GM21381 (cell line): ENCODE measurements at regions not wholly inside any gene's neighbourhood (a gene's known extent, or its start where the extent isn't known, plus 50 kb on each side); places are given as distances from the start of the nearest gene placed in this dataset.

Experiments used
- ATAC-seq: cut with Tn5 transposase; IDR thresholded peaks from one replicate; pipeline ENCODE4 v1.9.1; 2021; ENCODE audit warnings: mild to moderate bottlenecking, moderate library complexity; ENCODE audit not compliant: unreplicated experiment

DNA sequence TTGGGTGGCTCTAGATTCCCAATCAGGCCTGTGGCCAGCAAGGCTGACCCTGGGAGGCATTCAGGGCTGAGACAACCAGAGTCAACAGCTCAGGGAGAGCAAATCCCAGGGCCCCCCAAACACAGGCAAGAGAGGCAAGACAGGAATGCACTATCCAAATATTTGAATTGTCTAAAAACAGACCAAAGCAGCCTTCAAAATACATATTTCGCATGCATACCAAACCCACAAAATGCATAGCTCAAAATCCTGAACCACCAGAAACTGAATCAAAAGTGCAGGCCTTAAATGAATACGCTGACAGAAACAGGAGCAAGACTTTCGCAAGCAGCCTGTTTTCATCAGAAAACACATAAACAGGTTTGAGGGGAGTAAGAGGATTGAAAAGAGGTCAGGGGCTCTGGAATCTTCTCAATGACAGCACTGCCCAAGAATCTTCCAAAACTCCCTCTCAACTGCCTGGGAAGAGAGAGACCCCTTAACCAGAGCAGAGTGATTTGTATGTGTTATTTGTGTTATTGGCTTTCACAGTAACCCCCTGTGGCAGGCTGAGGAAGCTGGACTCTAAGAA, 213.6 kb upstream of the CDH5 start:
- no peak for ATAC-seq

DNA sequence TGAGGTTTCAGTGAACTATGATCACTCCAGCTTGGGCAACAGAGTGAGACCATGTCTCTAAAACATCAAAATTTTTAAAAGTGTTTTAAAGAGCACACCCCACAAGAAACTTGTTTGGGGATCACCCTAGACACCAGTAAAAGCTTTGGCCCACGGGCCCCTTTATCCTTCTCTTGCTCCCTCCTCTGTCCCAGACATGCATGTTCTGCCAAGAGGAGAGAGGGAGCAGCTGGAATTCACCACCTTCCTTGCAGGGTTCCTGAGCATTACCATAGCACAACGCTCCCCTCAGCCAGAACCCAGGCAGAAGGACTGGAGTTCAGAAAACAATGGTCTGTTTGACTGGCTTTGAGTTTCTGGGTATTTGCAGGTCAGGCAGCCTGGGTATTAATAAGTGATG, 214.3 kb upstream of the CDH5 start:
- ATAC-seq: no peak

DNA sequence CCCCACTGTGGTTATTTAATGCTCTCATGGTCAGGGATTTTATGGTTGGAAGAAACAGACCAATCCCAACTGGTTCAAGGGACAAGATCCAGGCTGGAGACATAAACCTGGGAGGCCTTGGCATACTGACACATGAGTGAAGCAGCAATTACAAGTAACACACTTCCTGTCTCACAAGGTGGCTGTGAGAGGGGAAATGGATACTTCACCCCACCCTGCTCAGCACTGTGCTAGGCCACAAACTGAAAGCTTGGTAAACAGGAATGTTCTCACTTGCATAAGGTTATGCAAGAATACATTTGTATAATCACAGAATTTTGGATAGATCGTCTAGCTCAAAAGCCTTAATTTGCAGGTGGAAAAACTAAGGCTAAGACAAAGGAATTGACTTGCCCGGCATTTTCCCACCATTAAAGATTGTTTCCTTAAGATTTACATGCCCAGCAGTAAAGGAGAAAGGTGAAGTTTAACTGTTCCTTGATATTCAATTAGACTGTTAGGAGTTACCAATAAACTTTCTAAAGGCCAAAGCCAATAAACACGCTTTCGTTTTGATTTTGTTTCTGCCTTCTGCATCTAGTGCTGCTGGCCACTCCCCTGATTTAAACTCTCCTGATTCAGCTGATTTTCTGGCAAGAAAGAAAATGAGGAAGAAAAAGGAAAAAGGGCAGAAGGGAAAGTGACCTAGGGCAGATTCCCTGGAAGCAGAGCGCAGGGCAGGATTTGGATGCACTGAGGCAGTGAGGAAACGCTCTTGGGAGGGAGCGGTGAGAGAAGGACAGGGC, 215.6 kb upstream of the CDH5 start:
- ATAC-seq: no peak

DNA sequence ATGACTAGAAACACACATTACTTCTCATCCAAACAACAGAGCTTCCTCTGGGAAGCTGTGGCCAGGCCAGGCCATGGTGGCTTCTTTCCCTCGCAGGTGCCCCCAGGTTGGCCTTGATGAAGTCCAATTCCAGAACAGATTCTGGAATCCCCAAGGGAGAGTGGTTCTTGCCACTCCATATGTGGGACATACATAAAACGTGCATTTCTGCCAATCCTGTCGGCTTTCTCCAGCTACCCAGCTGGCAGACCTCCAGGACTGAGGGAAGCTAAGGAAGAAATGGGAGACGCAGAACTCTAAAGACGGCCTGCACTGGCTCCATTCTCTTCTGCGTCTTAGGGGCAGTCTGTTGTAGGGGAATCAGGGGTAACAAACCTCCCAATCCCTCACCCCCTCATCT, 219.2 kb upstream of the CDH5 start:
- no peak for ATAC-seq

DNA sequence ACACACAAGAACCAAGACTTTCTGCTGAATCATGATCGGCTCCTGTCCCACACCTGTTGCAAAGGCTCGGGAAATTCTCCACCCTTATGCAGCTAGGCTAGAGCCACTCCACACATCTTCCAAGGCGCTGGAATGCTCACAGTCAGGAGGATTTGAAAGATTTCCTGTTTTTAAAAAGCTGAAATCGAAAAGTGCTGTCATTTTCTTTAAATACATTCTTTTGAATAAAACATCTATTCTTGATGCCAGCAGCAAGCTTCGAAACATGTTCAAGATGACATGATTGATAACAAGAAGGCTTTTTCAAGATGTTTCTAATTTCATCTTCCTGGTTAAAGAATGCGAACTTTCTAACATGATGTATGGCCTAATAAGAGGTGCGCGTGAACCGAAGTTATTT, 219.7 kb upstream of the CDH5 start:
- ATAC-seq: no peak

DNA sequence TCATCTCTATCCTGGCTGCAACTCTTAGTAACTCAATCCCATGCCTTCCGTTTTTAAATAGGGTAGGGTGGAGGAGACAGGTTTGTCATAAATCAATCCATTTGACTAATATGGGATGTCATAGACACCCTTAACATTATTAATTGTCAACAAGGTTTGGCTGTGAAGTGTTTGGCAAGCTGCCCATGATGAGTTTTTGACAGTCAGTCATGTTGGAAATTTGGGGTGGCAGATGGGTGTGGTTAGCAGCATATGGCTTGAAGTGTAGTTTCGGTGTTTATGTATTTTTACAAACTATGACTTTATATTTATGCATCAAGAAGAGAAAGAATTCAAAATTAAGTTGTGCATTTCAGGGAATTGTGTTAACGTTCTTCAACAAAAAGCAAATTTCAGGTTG, 221.8 kb upstream of the CDH5 start:
- ATAC-seq: no peak

DNA sequence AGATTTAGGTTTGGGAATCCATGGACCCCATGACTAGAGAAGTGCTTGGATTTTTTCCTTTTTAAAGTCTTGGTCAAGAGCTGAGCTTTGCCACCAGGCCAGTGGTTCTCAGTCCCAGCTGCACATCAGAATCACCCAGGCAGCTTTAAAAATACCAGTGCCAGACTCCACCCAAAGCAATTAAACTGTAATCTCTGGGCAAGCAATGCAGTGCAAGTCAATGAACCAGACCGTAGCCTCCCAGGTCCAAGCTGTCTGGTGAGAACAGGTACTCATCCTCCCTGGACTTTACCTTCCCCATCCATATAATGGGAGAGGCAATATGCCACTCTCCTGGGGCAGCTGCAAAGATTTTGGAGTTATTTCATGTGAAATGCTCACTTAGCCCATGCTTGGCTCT, 223.1 kb upstream of the CDH5 start:
- ATAC-seq: no peak

DNA sequence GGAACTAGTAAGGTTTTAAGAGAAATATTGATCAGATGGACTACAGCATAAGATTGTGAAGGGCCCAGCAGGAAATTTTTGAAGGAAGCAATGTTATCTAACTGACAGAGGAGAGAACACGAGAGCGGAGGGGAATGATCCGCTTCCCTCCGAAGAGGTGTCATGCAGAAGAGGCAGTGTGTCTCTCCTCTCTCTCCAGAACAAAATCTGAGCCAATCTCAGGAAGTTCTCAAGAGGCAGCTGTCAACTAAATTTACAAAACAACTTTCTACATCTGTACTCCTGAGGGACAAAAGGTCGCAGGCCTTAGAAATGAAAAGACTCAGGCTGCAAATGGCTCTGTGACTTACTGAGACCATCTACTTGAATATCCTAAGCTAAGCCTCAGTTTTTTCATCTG, 224.6 kb upstream of the CDH5 start:
- ATAC-seq: no peak

DNA sequence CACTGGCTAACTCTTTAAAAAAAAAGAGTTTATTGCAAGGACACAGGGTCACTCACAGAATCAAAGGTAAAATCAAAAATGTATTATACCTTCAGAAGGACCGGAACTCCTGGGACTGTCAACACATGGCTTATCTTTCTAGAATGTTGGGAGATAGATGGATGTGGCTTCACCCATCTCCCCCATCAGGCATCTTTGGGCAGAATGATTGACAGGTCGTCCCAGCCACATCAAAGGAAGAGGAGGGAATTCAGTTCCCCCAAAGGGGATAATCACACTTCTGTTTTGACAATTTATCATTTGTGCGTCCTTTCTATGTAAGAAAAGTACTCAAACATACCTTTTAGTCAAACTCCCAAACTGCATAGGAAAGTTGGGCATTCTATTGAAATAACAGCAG, 228.6 kb upstream of the CDH5 start:
- no peak for ATAC-seq

DNA sequence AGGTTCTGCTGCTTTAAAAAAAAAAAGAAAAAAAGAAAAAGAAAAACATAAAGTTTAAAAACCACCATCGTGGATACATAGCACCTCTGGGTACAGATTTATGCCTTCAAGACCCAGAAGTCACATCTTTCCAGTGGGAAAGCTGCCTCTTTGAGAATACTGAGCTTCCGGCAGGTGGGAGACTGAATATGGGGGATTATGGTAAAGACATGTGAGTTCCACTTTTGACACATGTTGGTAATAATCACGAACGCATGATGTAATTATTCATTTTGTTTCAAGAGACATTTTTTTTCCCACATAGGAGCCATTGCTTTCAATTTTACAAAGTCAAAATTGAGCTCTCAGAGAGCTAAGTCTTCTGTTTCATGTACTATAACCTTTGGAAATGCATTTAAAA, 229.7 kb upstream of the CDH5 start:
- no peak for ATAC-seq

DNA sequence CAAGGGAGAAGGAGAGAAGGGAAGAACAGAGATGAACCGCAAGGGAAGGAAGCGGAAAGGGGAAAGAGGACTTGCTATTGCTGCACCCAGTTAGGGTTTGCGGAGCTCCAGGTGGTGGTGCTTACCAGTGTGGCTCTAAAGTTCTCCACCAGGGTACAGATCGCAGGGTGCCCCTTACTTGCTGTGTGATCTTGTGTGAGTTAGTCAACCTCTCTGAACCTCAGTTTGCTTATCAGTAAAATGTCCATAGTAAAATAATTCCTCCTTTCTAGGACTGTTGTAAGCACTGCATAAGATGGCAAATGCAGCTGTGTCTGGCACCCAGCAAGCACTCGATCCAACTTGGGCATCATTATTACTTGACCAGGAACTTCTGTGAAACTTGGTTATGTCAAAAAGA, 230.7 kb upstream of the CDH5 start:
- ATAC-seq: no peak

DNA sequence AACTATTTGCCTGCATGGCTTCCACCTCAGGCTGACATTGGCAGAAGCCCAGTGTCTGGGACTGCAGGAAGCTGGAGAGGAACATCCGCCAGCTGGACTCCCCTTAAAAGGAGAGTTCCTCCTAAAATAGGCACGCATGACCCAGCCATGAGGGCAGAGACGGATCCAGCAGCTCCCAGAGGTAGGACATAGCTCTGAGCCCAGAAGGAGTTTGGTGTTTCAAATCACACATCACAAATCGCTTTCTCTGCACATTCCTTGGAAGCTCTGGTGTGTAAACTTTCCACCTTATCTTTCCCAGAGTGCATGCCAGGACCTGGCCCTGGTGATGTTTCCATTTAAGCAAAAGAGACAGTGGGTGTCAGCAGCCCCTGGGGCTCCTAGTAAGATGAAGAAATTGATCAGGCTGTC, 231.1 kb upstream of the CDH5 start:
- no peak for ATAC-seq

DNA sequence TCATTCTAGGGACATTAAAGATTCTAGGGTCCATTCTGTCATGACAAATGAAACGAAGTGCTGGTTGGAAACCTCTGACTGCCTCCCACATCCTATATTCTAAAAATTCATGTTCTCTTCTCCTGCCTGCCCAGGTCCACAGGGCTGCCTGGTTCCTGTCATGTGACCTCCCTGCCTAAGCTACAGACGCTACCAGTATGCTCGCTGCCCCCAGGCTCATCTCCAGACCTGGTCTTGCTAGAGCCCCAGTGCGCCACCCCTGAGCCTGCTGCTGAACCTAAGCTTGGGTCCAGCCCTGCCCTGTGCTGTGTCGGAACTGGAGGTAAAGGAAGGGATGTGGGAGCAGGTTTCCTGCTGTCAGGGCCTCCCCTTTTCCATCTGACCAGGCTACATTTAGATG, 231.6 kb upstream of the CDH5 start:
- no peak for ATAC-seq

DNA sequence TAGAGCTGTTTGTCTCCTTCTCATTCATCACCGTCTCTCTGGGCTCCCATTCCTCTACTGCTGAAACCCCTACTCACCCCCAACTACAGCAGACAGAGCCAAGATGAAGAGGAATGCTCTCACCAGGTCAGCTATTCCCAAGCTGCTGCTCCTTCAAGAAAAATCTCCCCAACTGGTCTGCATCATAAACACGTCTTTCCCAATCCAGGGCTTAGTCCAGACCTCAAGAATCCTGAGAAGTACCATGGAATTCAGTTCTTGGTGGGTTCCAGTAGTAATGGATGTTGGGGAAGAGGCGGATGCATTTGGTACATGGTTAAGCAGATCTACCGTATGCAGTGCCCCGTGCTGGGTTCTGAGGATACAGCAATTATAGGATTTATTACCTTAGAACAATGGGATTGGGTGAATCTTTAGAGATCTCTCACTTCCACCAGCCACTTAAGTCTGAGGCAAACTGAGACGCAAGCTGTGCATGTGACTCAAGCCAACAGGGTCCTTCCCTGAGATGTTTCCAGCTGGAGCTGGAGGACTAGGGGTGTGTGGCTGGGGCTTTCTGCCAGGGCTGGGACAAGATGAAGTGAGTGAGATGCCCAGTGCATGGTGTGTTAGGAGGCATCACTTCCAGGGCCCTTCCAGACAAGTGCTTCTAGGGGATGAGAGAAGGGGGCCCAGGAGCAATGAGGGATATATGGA, 232.7 kb upstream of the CDH5 start:
- ATAC-seq: no peak

DNA sequence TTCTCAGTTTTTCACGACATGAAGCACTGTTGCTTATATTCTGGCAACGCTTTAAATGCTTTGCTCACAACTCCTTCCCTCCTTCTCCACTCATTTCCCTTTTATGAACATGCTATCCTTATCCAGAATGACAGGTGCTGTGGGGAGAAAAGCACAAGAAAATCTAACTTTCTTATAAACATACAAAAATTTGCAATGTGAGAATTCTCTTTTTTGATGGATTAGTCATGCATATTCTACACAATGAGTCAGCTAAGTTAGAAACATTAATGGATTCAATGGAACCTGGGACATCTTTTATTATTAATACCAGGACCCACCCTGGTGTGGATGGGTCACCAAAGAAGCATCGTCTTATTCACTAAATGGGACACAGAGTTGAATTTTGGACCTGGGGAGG, 234.6 kb upstream of the CDH5 start:
- ATAC-seq: no peak

DNA sequence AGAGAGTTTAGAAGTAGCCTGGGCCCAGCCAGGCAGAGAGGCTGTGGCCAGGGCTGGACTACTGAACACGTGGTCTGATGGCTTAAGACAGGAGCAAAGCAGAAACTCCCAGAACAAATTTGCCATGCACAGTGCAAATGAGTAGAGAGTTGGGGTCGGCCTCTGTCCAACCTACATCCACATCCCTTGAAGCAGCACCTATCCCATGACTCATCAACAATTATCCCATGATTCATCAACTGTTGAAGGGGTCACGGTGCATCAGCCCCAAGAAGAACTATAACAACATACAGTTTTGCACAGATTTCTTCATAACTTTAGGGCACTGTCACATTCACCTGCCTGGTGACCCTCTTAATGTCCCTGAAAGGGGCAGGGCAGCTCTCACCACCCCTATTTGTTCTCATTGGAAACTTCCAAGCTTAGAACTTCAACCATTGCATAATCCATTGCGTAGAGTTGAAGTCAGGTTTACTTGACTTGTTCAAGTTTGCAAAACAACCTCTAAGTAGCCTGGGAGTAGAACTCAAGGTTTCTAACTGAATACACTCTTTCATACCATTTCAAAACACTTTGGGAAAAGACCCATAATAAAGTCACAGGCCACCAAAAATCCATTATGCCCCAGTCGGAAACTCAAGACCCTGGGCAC, 235.2 kb upstream of the CDH5 start:
- ATAC-seq: no peak

DNA sequence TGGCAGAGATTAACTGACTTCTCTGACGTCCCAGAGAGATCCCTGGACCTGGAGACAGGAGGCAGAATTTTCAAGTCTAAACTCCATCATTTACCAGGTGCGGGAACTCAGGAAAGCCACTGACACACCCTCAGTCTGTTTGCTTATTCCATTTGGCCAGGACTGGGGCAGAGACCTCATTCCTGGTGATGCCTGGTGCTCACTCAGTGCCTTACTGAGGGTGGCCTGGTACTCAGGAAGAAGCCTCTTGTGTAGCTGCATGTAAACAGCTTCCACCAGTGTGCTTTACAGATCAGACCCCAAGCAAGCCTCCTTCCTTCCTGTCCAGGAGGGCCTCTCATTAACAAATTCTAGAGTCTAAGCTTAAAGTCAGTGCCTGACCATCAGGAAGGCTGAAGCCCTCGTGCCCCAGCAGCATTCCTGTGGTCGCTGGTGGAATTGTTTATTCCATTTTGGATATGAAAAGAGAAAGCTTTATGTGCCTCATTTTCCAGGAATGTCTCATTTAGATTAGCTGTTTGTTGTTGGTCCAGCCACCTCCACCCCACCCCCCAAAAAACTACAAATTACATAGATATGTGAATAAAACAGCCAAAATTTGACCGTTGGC, 236.1 kb upstream of the CDH5 start:
- ATAC-seq: no peak

DNA sequence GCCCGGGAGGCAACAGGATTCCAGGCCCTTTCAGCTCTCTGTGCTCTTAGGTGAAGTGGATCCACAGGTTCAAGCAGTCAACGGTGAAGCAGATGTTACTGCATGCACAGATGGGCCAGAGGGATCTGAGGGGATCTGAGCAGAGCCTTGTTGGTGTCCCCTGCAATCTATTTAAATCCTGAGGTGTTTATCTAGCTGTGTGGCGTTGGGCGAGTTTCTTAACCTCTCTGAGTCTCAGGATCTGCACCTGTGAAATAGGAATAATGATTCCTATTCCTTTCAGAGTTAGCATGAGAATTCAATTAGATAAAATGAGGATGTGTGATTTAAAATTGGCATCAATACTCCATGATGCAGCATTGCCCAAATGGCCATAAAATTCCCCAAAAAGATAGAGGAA, 237.3 kb upstream of the CDH5 start:
- ATAC-seq: no peak

DNA sequence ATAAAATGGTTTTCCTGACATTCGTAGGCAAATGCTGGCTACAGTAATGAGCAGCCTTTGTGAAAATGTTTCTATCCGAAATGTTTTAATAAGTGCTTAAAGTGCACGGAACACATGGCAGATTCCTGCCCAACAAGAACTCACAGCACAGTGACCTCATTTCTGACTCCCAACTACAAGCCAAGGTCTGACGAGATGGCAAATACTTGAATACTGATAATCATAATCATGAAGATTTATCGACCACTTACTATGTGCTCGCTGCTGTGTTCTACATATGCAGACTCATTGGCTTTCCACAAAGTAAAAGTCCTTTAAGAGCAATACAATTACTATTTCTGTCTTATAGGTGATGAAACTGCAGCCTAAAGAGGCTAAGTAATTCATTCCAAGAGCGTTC, 238.1 kb upstream of the CDH5 start:
- ATAC-seq: no peak

DNA sequence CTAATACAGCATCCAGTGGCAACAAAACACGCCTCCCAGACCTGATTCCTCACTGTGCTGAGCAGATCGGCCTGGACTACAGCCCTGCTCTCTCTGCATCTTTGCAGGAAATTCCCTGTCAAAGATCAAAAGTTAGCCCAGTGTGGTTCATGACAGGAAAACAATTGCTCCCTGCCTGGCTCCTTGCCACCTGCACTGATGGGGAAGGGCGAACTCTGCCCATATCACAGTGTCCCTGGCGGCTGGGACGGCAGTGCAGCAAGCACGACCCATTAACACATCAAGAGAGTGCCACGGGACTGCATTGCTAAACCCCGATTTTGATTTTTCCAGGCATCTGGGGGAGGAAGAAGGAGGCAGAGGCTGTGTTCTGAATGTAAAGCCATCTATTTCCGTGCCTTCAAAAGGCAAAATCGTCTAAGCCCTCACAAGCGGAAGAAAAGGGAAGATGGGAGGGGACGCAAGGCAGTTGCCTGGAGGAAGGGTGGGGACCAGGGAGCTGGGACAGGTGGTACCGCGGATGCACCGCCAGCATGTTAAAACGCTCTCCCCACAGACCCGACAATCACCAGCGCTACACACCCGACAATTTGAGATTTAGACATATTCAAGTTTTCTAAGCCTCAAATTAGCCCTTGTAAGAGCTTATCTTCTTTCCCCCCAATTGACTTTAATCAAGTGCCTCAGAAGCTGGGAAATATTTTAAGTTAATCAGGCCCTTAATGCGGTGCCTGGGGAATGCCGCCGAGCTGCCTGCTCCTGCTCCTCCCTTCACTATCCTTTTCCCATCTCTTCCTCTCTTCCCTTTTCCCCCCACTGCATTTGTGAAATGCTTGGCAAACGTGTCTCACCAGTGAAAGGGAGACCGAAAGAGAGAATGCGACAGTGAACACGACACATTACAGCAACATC, 238.8 kb upstream of the CDH5 start:
- no peak for ATAC-seq
